GM19240 (cell line): ENCODE measurements at regions not wholly inside any gene's neighbourhood (a gene's known extent, or its start where the extent isn't known, plus 50 kb on each side); places are given as distances from the start of the nearest gene placed in this dataset.

Source experiments
- DNase-seq: peaks from one replicate; pipeline ENCODE4 v3.0.0; 2011; ENCODE audit warnings: low spot score; ENCODE audit not compliant: insufficient read length

DNA sequence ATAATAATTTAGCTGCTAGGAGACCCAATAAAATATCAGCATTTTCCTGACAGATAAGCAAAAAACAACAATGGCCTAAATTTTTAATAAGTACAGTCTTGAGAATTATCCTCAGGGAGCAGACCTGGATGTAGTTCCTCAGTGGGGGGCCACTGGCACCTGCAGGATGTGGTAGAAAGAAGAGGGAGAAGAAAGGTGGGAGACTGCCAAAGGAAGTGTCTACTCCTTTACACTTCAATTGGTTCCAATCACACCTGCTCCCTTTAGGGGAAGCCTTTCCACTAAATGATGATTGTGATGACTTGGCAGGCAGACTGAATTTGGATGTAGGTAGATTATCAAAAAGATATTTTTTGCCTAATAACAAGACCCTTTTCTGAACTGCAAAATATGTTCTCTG is 353.0 kb upstream of the SATB1 start:
- DNase-seq, result no peak

DNA sequence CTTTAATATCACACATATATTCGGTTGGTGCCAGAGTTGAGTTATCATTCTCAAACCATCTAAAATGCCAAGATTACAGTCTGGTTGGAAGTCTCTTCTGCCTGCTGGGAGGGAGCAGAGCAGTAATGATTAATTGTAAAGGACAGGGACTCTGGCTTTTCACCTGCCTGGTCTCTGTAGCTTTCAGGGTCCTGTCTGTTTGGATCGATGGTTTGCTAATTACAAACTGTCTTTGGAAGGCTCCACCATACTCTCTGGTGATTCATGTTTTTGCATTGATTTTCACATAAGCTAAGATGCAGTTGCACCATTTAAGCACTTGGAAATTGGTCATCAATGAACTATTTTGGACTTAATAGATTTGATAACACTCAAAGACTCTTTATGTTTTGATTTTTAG is 350.4 kb upstream of the SATB1 start:
- DNase-seq, result no peak

DNA sequence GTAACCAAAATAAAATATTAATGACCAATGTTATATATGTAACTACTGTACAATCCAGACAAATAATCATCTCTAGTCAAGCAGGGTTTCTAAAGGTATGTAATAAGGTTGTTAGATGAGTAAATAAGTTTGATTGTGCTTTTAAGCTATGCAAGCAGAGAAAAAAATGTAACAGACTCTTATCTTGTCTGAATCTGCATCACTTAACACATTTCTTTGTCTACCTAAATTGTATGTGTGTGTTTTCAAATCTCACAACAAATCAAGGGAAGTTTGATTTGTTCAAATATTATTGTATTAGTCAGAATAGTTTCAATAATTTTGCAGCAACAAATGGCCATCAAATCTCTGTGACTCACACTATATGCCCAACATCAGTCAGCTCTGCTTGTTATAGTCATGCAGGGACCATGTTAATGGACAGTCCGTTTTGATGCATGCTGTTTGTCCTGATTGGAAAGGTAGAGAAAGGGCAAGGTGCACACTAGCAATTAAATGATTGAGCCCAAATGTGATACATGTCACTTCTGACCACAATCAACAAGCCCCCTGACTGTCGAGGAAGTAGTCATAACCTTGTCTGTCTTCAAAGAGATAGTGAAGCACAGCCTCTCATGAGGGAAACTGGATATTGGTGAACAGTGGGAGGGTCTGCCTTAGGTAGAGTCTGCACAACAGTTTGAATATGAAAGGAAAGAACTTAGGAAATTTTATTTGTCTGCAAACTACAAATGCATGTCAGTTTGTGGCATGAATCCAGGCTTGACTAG is 349.4 kb upstream of the SATB1 start:
- no peak for DNase-seq

- no peak for DNase-seq
Observed at GRCh38 chr3:18772699-18773305, 347.7 kb upstream of the SATB1 start.

GRCh38 chr3:18771931-18772330 is 346.8 kb upstream of the SATB1 start:
- no peak for DNase-seq

DNA sequence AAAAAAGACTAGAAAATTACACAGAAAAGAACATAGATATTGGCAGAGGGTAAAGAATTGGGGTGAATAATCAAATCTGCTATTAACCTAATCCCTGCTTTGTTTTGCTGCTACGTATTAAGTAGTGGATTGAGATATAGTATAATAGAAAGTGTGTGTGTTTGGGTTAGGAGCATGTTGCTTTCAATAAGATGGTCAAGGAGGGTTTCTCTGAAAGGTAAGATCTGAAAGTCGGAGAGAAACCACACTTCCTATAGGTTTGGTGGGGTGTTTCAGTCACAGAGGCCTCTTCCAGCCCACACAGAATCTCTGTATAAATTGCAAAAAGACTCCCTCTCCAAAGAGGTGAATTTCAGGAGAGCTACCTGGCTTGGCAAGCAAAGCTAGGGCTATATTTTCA is 345.7 kb upstream of the SATB1 start:
- DNase-seq, result no peak

DNA sequence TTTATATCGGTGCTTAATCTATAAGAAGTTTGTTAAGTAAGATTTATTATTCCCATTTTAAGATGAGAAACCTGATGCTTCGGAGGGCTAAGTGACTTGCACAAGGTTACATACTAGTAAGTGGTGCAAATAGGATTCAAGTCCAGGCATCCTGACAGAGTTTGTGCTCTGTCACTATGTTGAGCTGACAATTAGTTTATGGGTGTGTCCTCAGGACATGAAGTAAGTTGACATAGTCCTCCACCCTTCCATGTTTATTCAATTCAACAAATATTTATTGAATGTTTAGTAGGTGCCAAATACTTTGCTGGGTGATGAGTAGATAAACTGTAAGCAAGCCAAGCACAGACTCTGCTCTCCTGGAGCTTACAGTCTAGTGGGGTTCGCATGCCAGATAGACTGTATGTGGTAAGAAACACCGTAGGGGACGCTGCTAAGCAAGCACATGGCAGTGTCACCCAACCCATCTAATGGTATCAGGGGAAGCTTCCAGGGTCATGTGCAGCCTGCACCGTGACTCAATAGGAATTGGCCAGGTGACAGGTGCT is 342.7 kb upstream of the SATB1 start:
- DNase-seq, result no peak

DNA sequence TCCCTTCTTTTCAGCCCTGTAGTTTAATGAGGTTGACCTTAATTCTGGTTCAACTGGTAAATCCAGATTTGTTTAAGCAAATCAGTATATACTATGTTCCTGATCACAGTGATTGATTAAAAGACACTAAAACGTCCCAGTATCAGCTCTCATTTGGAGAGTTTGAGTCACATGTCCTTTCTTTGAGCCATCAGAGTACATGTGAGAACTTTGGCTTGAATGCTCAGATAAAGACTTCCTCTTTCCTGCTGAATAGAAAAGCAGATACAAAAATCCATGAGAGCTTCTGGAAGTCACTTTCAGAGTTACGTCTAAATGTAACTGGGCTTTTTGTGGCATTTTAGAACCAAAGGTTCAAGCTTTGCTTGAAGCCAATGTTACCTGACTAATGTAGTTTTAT is 341.8 kb upstream of the SATB1 start:
- DNase-seq, result no peak

- DNase-seq, result no peak
Observed at GRCh38 chr3:18765662-18766061, 340.5 kb upstream of the SATB1 start.

DNA sequence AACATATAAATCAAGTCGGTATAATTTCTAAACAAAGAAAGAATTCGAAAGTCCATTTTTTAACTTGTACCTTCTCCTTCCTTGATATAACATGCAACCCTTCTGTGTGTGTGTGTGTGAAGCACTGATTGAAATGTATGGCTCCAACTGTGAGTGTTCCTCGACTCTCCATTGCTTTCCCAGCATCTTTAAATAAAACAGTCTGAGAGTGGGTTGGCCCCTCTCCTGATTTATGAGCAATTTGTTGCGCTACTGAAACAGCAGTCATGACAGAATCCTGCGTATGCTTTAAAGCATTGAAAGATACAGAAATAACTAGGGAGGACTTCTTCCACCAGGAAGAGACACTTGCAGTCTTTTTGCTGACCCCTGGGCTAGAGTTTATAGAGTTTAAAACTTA is 340.0 kb upstream of the SATB1 start:
- no peak for DNase-seq

- DNase-seq, result no peak
Observed at GRCh38 chr3:18761530-18761929, 336.4 kb upstream of the SATB1 start.

DNA sequence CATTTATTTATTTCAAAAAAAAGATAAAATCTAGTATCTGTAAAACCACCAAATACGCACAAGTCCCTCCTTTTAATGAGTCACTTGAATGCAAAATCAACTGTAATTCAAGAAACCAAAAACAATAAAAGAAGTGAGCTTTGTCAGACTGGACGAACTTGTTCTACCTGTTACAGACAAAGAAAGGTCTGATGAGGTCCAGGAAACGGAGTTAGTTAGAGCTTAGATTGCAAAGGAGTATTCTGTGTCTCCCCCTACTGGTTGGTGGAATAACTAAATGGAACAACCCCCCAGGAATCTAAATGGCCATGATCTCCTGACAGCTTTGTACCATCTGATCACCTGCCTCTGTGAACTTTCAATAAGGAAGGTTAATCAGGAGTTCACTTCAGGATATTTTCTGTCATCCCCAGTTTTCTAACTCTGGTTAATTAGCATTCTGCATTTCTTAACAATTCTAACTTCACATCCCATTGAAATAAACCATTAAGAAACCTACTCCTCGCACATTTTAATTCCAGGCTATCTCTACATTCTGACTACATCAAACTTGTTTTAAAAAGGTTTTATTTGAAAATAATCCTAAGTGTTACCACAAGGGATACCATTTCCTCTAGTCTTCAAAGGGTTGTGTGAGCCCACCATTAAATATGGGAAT is 333.0 kb upstream of the SATB1 start:
- no peak for DNase-seq

GRCh38 chr3:18757476-18757875 is 332.3 kb upstream of the SATB1 start:
- DNase-seq, result no peak

DNA sequence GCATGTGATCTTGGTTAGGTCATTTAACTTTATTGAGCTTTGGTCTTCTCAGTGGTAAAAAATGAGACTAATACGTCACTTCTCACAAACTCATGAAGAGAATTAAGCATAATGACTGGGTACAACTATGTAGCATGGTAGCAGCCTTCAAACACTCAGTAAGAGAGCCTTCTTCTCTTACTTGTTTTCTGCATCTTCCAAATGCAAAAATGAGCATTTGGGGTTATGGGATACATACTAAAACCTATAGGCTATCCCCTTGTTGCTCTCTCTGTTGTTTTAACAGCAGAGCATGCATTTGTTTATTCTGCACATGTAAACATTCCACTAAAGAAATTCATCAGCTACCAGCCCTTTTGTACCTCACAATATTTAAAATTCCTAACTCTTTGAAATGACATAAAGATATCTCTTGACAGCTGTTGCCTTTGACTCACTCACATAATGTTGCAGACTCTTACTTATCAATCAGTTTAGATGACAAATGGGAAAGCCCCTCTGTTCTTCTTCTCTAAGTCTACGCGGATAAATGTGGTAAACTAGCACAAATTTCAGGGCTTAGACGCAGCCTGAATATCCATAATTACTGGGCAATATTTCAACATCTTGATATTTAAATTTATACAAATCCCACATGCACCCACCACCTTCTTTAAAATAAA is 327.3 kb upstream of the SATB1 start:
- DNase-seq, result no peak

- DNase-seq, result no peak
Observed at GRCh38 chr3:18751514-18751913, 326.4 kb upstream of the SATB1 start.

DNA sequence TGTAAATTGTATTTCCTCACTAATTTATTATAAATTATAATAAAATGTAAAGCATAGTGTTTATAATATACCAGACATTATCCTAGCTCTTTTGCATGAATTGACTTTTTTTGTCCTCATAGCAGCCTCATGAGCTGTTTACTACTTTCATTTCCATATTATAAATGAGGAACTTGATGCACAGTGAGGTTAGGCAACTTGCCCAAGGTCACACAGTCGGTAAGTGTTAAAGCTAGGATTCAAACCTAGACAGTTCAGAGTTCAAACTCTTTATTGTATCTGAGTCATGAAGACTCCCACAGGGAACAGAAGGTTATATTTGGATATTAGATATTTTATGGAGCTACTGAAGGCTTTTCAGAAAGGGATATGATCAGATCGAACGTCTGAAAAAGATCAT is 322.2 kb upstream of the SATB1 start:
- DNase-seq, result no peak

DNA sequence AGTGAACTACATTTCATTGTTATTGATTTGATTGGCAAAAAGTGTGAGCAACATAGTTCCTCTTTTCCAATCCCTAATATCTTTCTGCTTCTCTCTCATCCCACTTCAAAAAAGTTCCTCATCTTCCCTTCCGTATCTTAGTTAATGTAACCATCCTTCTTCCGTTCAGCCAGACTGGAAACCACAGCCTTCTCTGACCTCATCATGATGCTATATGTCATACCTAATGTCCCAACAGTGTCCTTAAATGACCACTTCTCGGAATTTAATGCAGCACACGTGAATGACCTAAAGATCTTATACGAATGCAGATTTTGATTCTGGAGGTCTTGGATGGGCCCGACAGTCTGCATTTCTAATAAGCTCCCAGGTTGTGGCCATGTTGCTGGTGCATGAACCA is 320.3 kb upstream of the SATB1 start:
- no peak for DNase-seq

DNA sequence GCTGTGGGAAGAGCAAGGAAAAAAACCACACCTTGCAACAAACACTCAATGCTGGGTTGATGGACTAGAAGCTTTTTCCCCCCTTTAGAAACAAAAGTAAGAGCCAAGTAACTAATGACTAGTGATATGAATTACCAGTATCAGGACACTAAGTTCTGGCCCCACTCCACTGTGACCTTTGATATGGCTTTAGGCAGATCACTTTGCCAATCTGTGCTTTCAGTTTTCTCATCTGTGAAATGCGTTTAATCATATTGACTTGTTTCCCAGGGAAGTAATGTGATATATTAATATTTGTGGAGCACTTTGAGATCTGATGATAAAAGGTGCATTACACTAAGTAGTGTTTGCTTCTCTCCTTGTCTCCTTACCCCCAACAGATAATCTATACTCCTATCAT is 319.3 kb upstream of the SATB1 start:
- DNase-seq, result no peak

GRCh38 chr3:18743761-18744160 is 318.6 kb upstream of the SATB1 start:
- no peak for DNase-seq

DNA sequence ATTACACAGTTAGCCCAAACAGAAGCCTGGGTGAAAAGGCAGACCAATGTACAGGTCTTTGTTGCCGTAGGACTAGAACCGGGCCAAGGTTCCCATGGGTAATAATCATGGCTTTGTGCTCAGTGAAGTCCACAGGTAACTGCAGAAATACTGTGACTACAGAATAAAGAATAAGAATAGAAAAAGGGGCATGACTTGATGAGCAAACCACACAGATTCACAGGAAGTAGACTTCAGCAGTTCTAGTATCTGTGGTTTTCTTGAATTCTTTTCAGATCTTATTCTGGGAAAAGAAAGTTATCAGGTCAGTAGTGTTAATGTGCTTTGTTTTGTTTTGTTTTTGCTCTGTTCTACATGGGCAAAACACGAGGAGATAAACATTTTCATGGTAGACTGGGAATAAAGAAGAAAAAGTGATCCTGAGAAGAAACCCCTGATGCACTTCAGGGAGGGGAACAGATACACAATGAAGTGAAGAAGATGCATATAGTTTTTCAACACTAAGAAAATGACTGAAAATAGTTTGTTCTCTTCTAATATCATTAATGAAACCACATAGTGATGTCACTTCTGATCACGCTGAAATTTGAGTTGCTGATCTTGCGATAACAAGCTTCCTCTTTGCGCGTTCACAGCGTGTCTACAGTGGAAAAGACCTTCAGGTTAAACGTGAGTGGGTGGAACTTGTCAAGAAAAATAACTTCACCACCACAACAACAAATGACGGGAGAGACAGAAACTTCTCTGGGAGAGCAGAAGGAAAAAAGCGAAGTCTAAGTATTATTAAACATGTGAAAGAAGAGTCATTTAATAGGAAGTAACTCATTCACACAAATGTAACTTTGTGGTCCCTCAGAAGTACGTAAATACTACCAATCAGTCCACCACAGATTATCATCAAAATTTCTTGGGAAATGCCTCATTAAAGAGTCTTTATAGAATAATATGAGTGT is 315.8 kb upstream of the SATB1 start:
- DNase-seq, result no peak

DNA sequence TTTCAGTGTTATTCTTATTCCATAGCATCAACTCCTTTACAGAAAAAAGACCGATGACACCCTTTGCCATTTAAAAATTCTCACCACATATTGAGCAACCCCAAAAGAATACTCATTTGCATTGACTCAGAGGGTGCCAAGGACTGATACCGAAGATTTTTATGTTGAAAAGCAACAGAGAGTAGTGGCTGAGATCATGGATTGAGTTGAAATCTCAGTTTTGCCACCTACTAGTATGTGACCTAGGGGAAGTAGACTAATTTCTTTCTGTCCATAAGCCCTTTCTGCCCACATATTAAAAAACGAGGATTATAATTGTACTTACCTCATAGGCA is 313.9 kb upstream of the SATB1 start:
- DNase-seq, result no peak
